OCI-LY3 (cell line): ENCODE measurements at regions not wholly inside any gene's neighbourhood (a gene's known extent, or its start where the extent isn't known, plus 50 kb on each side); places are given as distances from the start of the nearest gene placed in this dataset.
A peak's percentile ranks its signal among the peaks of the same experiment; 100 is the strongest.
"Not testable (repeated sequence)": the region's sequence is repeated elsewhere in the genome, so short reads cannot be mapped to it uniquely, and the experiment has no call there.

Experiments used
- H2AFZ ChIP-seq: fragments of 200-600, 300-600 bp; shearing (Covaris generic); 2 replicates; pipeline ENCODE4 v1.6.0; 2014; ENCODE audit warnings: antibody characterized with exemption, low read depth, low read length
- H3K27ac ChIP-seq: fragments of 200-600, 300-600 bp; sonication (generic); 2 replicates; pipeline ENCODE4 v1.5.1; 2014; ENCODE audit warnings: mild to moderate bottlenecking, low read length, moderate library complexity, mixed read lengths
- H3K27me3 ChIP-seq: fragments of 200-600, 300-600 bp; sonication (generic); 2 replicates; pipeline ENCODE4 v1.6.1; 2014; ENCODE audit warnings: low read depth, low read length, mixed read lengths
- H3K36me3 ChIP-seq: fragments of 200-600, 300-600 bp; sonication (generic); replicated peaks from 2 replicates; pipeline ENCODE3; 2014; ENCODE audit warnings: low read depth, low read length, mixed read lengths
- H3K4me1 ChIP-seq: fragments of 300-600, 200-600 bp; sonication (generic); 2 replicates; pipeline ENCODE4 v1.6.1; 2014; ENCODE audit warnings: low read length, mixed read lengths
- H3K4me2 ChIP-seq: fragments of 200-600, 300-600 bp; sonication (generic); 2 replicates; pipeline ENCODE4 v1.6.1; 2014; ENCODE audit warnings: low read length, mixed read lengths
- H3K4me3 ChIP-seq: fragments of 300-600, 200-600 bp; sonication (generic); 2 replicates; pipeline ENCODE4 v1.5.1; 2014; ENCODE audit warnings: antibody characterized with exemption, mild to moderate bottlenecking, low read length, moderate library complexity
- H3K79me2 ChIP-seq: fragments of 300-600, 200-600 bp; shearing (Covaris generic); 2 replicates; pipeline ENCODE4 v1.6.1; 2014; ENCODE audit warnings: mild to moderate bottlenecking, low read length, mixed read lengths
- H3K9ac ChIP-seq: fragments of 300-600, 200-600 bp; shearing (Covaris generic); 2 replicates; pipeline ENCODE4 v1.6.0; 2014; ENCODE audit warnings: mild to moderate bottlenecking, low read length, moderate library complexity
- H3K9me3 ChIP-seq: fragments of 200-600, 300-600 bp; shearing (Covaris generic); 2 replicates; pipeline ENCODE4 v1.6.1; 2014; ENCODE audit warnings: low read length, mixed read lengths; ENCODE audit not compliant: insufficient read depth
- H4K20me1 ChIP-seq: fragments of 200-600, 300-600 bp; sonication (generic); 2 replicates; pipeline ENCODE4 v1.6.1; 2016; ENCODE audit warnings: low read length, mixed read lengths; ENCODE audit not compliant: insufficient read depth
- EZH2phosphoT487 ChIP-seq: fragments of 200-600 bp; shearing (Covaris generic); IDR thresholded peaks from 2 replicates; pipeline ENCODE4 v1.6.1; 2018; ENCODE audit warnings: antibody characterized with exemption, mixed run types, low read depth
- TF ChIP-seq, protein P1 (sequence below): fragments of 200-600, 300-600 bp; sonication (generic); IDR thresholded peaks from 2 replicates; pipeline ENCODE4 v1.5.1; 2014; ENCODE audit warnings: antibody characterized with exemption, low read length, low read depth

GRCh38 chr1:219324629-219325367, 151.1 kb downstream of the LYPLAL1 start:
- Histone ChIP-seq H3K79me2 (no peaks in the 10 kb centered on the region), H3K4me3 (no peak overlapping the region), H3K4me1 (peaks cover 9% of the 10 kb centered on the region), H3K36me3 (peaks cover 3% of the 10 kb centered on the region), H3K9ac (no peak overlapping the region), H3K27me3 (peaks cover 51% of the 10 kb centered on the region), H3K4me2 (peak overlapping the region; percentile 40), H2AFZ (no peak overlapping the region), H3K9me3 (peaks cover 12% of the 10 kb centered on the region; the same call in 1 of the 2 replicates), H3K27ac (no peak overlapping the region), H4K20me1 (no peaks in the 10 kb centered on the region)
- TF ChIP-seq, protein P1, sequence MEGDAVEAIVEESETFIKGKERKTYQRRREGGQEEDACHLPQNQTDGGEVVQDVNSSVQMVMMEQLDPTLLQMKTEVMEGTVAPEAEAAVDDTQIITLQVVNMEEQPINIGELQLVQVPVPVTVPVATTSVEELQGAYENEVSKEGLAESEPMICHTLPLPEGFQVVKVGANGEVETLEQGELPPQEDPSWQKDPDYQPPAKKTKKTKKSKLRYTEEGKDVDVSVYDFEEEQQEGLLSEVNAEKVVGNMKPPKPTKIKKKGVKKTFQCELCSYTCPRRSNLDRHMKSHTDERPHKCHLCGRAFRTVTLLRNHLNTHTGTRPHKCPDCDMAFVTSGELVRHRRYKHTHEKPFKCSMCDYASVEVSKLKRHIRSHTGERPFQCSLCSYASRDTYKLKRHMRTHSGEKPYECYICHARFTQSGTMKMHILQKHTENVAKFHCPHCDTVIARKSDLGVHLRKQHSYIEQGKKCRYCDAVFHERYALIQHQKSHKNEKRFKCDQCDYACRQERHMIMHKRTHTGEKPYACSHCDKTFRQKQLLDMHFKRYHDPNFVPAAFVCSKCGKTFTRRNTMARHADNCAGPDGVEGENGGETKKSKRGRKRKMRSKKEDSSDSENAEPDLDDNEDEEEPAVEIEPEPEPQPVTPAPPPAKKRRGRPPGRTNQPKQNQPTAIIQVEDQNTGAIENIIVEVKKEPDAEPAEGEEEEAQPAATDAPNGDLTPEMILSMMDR, result no peak
- TF ChIP-seq EZH2phosphoT487, result no peak

GRCh38 chr1:219324171-219324570, 150.5 kb downstream of the LYPLAL1 start:
- Histone ChIP-seq H3K79me2 (no peaks in the 10 kb centered on the region), H3K27me3 (peaks cover 51% of the 10 kb centered on the region), H3K27ac (no peak overlapping the region), H3K9ac (no peak overlapping the region), H3K4me3 (no peak overlapping the region), H2AFZ (no peak overlapping the region), H3K36me3 (peaks cover 3% of the 10 kb centered on the region), H3K9me3 (peaks cover 12% of the 10 kb centered on the region; the same call in 1 of the 2 replicates), H4K20me1 (no peaks in the 10 kb centered on the region), H3K4me1 (peaks cover 9% of the 10 kb centered on the region), H3K4me2 (no peak overlapping the region)
- TF ChIP-seq EZH2phosphoT487, result no peak
- TF ChIP-seq, protein P1, result no peak

DNA sequence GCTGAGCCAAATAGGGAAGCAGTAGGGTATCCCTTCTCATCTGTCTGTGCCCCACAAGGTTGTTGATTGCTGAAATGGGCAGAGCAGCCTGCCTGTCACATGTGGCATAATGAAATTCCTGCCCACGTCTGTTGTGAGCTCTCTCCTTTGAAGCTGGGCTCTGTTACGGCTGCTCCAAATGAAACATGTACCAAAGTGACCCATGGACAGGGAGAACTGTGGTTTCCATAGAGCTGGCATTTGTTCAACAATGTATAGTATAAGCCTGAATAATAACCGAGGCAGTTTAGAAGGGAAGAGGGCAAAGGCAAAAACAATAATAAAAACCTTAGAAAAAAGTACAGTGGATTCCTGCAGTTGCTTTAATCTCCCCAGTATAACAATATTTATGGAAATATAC, 149.7 kb downstream of the LYPLAL1 start:
- no peak overlapping the region for H3K9ac ChIP-seq
- TF ChIP-seq, protein P1, result no peak
- TF ChIP-seq EZH2phosphoT487, result no peak
- H3K27ac ChIP-seq, result no peak overlapping the region
- no peak overlapping the region for H2AFZ ChIP-seq
- no peaks in the 10 kb centered on the region for H3K79me2 ChIP-seq
- H3K4me2 ChIP-seq, result no peak overlapping the region
- no peak overlapping the region for H3K4me3 ChIP-seq
- H3K4me1 ChIP-seq, result peaks cover 9% of the 10 kb centered on the region
- peaks cover 3% of the 10 kb centered on the region for H3K36me3 ChIP-seq
- H3K9me3 ChIP-seq, result peaks cover 12% of the 10 kb centered on the region; the same call in 1 of the 2 replicates
- H3K27me3 ChIP-seq, result peaks cover 55% of the 10 kb centered on the region
- no peaks in the 10 kb centered on the region for H4K20me1 ChIP-seq

DNA sequence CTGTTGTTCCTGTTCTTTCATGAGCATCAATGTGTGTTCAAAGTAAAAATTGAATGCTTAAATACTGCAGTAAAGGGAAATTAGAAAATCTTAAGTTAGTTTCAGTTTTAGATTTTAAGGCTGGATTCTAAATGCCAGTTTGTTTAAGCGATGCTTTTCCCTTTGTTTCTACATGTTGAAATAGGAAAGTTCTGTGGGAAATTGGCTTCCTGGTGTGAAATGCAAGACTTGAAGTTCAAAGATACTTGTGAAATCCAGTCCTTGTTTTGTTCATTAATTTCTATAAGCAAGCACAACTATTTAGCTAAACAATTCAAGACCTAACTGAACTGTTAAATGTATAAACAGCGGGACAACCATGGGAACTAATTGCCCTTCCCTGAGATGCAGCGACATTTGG, 149.1 kb downstream of the LYPLAL1 start:
- Histone ChIP-seq H3K4me3 (no peak overlapping the region), H3K36me3 (peaks cover 3% of the 10 kb centered on the region), H3K27me3 (peaks cover 49% of the 10 kb centered on the region), H3K4me2 (no peak overlapping the region), H2AFZ (no peak overlapping the region), H3K4me1 (peaks cover 9% of the 10 kb centered on the region), H3K9ac (no peak overlapping the region), H4K20me1 (no peaks in the 10 kb centered on the region), H3K9me3 (0 out of 2 replicates have a peak, but pooled peaks cover 6% of the 10 kb centered on the region), H3K79me2 (no peaks in the 10 kb centered on the region), H3K27ac (no peak overlapping the region)
- no peak for TF ChIP-seq EZH2phosphoT487
- TF ChIP-seq, protein P1, result no peak

- H3K9ac ChIP-seq, H4K20me1 ChIP-seq, H3K4me3 ChIP-seq, H3K27ac ChIP-seq, H3K4me1 ChIP-seq, H3K4me2 ChIP-seq, H3K79me2 ChIP-seq, H3K36me3 ChIP-seq, H3K9me3 ChIP-seq, H2AFZ ChIP-seq: not testable (repeated sequence)
- H3K27me3 ChIP-seq, result peaks cover 42% of the 10 kb centered on the region
Observed at GRCh38 chr1:219320563-219320962, 146.9 kb downstream of the LYPLAL1 start.
